ENCODE measurements at regions not wholly inside any gene's neighbourhood (a gene's known extent, or its start where the extent isn't known, plus 50 kb on each side); places are given as distances from the start of the nearest gene placed in this dataset.

DNA sequence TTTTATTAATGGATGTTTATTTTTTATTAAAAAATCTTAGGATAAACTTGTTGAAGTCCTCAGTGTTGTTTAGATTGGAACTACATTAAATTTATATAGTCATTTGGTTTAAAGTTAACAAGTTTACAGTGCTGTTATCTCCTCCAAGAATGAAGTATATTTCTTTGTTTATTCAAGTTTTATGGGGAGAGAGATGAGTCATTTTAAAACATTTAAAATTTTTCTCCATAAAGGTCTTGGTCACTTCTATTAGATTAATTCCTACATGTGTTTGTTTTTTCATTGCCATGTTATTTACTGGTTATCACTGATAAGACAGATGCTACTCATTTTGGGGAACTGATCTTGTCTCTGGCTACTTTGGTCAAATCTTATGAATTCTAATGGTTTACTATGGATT, 429.6 kb downstream of the METTL15 start:
- ChIA-PET POLR2A (no interaction called here), CTCF (no interaction called here)
- no peak for DNase-seq (ENCODE audit: extremely low spot score)
- TF ChIP-seq FOXA1 (IDR thresholded peaks at IDR 0.05) (no peak), NFRKB (IDR thresholded peaks at IDR 0.05) (no peak), LEF1 (IDR thresholded peaks at IDR 0.05; ENCODE audit: borderline replicate concordance) (no peak), PKNOX1 (IDR thresholded peaks at IDR 0.05) (no peak), ELF4 (IDR thresholded peaks at IDR 0.05) (no peak), ARNT (IDR thresholded peaks at IDR 0.05) (no peak), TARDBP (IDR thresholded peaks at IDR 0.05) (no peak), CTBP1 (IDR thresholded peaks at IDR 0.05; ENCODE audit: borderline replicate concordance) (no peak), SUZ12 (IDR thresholded peaks at IDR 0.05) (no peak), FOXK2 (IDR thresholded peaks at IDR 0.05) (no peak), SP1 (IDR thresholded peaks at IDR 0.05) (no peak), FOXM1 (IDR thresholded peaks at IDR 0.05; ENCODE audit: borderline replicate concordance) (no peak), ZNF384 (IDR thresholded peaks at IDR 0.05) (no peak), BHLHE40 (IDR thresholded peaks at IDR 0.05; ENCODE audit: borderline replicate concordance) (no peak)

- CTCF ChIA-PET: no interaction called here
- no peak for DNase-seq (ENCODE audit: extremely low spot score)
- POLR2A ChIA-PET: no interaction called here
- TF ChIP-seq HDGF (IDR thresholded peaks at IDR 0.05; ENCODE audit: borderline replicate concordance): no peak
- no peak for TF ChIP-seq NFRKB (IDR thresholded peaks at IDR 0.05)
- TF ChIP-seq LEF1 (IDR thresholded peaks at IDR 0.05; ENCODE audit: borderline replicate concordance): no peak
- no peak for TF ChIP-seq FOXA1 (IDR thresholded peaks at IDR 0.05)
- no peak for TF ChIP-seq L3MBTL2 (conservative IDR thresholded peaks at IDR 0.05)
- TF ChIP-seq PKNOX1 (IDR thresholded peaks at IDR 0.05): no peak
- no peak for TF ChIP-seq TARDBP (IDR thresholded peaks at IDR 0.05)
- no peak for TF ChIP-seq ELF4 (IDR thresholded peaks at IDR 0.05)
- TF ChIP-seq CTBP1 (IDR thresholded peaks at IDR 0.05; ENCODE audit: borderline replicate concordance): no peak
- TF ChIP-seq FOXK2 (IDR thresholded peaks at IDR 0.05): no peak
- no peak for TF ChIP-seq FOXM1 (IDR thresholded peaks at IDR 0.05; ENCODE audit: borderline replicate concordance)
- no peak for TF ChIP-seq SP1 (IDR thresholded peaks at IDR 0.05)
- TF ChIP-seq BHLHE40 (IDR thresholded peaks at IDR 0.05; ENCODE audit: borderline replicate concordance): no peak
- no peak for TF ChIP-seq ZNF384 (IDR thresholded peaks at IDR 0.05)
Observed at GRCh38 chr11:28536504-28537267, 428.5 kb downstream of the METTL15 start.

GRCh38 chr11:28535677-28536076, 427.5 kb downstream of the METTL15 start:
- ChIA-PET CTCF (no interaction called here), POLR2A (no interaction called here)
- no peak for DNase-seq (ENCODE audit: extremely low spot score)
- TF ChIP-seq TARDBP (IDR thresholded peaks at IDR 0.05) (no peak), ELF4 (IDR thresholded peaks at IDR 0.05) (no peak), ZNF384 (IDR thresholded peaks at IDR 0.05) (no peak), ARNT (IDR thresholded peaks at IDR 0.05) (no peak)

DNA sequence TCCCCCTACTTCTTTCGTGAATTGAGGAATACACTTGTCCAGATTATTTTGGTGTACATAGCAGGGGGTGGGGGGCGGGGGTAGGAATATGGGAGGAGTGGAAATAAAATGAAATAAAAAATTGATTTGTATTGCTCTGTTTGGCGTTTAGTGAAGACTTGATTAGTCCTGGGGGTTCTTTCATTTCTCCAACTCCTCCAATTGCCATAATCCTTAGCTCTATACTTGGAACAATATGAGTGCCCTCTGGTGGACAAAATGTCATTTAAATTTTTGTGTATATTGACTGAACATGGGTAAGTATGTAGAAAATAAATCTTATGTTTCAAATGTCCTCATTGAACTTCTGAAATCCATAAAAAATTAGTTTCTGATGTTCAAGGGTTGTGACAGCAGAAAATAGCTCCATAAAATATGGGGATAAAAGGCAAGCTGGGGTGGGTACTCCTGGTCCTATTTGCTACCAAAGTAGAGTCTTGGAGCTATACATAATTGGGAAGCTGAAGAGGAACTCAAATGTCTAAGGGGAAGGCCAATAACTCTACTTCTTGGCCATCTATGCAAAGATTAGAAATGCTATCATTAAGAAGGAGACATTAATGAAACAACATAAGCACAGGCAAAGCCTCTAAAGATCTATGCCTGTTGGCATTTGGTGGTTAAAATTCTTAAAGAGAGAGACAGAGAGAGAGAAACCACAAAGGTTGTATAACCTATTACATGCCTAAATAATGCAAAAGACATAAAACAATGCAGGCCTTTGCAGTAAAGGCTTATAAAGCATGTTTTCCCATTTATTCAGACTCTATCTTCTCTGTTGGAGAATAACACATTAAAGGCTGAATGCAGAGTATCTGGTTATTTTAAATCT, 421.6 kb downstream of the METTL15 start:
- ChIA-PET POLR2A (interaction anchor here (1.4 kb wide), 1 partner anchor 831 kb away, joined by 4 read pairs; no protein-coding TSS in a partner anchor), CTCF (interaction anchor here (0.6 to 2.7 kb wide), 4 partner anchors 13 to 834 kb away, joined by 3 to 16 read pairs (median 4); no protein-coding TSS in a partner anchor)
- peak; percentile 12 for DNase-seq (ENCODE audit: extremely low spot score)
- TF ChIP-seq FOXA1 (IDR thresholded peaks at IDR 0.05) (no peak), ZNF384 (IDR thresholded peaks at IDR 0.05) (no peak), L3MBTL2 (conservative IDR thresholded peaks at IDR 0.05) (no peak), CTBP1 (IDR thresholded peaks at IDR 0.05; ENCODE audit: borderline replicate concordance) (no peak), SP1 (IDR thresholded peaks at IDR 0.05) (no peak), TARDBP (IDR thresholded peaks at IDR 0.05) (no peak), SUZ12 (IDR thresholded peaks at IDR 0.05) (no peak), PKNOX1 (IDR thresholded peaks at IDR 0.05) (no peak), NFRKB (IDR thresholded peaks at IDR 0.05) (no peak), LEF1 (IDR thresholded peaks at IDR 0.05; ENCODE audit: borderline replicate concordance) (no peak), ARNT (IDR thresholded peaks at IDR 0.05) (no peak), BHLHE40 (IDR thresholded peaks at IDR 0.05; ENCODE audit: borderline replicate concordance) (no peak), FOXK2 (IDR thresholded peaks at IDR 0.05) (no peak), ELF4 (IDR thresholded peaks at IDR 0.05) (no peak), HDGF (IDR thresholded peaks at IDR 0.05; ENCODE audit: borderline replicate concordance) (no peak), FOXM1 (IDR thresholded peaks at IDR 0.05; ENCODE audit: borderline replicate concordance) (no peak)

DNA sequence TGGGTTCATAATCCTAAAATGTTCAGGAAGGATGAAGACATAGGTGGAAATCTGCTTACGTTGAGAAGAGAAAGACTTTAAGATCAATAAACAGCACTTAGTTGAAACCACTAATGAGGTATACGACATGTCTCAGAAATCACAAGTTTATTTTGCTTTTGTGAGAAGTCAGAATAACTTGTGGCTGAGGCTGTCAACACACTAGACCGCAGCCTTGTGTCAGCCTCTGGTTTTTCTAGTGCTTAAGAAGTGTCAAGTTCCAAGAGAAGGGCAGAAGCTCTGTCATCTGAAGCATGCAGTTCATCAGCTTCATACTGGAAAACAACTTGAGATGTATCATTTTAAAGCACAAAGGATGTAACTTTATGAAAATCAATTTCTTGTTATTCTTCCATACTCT, 420.9 kb downstream of the METTL15 start:
- ChIA-PET CTCF (interaction anchor here (1.2 to 2.7 kb wide), 3 partner anchors 12 to 834 kb away, joined by 3 to 16 read pairs (median 5); no protein-coding TSS in a partner anchor), POLR2A (interaction anchor here (1.4 kb wide), 1 partner anchor 830 kb away, joined by 4 read pairs; no protein-coding TSS in a partner anchor)
- TF ChIP-seq BHLHE40 (IDR thresholded peaks at IDR 0.05; ENCODE audit: borderline replicate concordance) (no peak), TARDBP (IDR thresholded peaks at IDR 0.05) (no peak), ELF4 (IDR thresholded peaks at IDR 0.05) (no peak), NFRKB (IDR thresholded peaks at IDR 0.05) (no peak), L3MBTL2 (conservative IDR thresholded peaks at IDR 0.05) (no peak), FOXK2 (IDR thresholded peaks at IDR 0.05) (no peak), PKNOX1 (IDR thresholded peaks at IDR 0.05) (no peak), SUZ12 (IDR thresholded peaks at IDR 0.05) (no peak), ARNT (IDR thresholded peaks at IDR 0.05) (no peak), FOXA1 (IDR thresholded peaks at IDR 0.05) (no peak), FOXM1 (IDR thresholded peaks at IDR 0.05; ENCODE audit: borderline replicate concordance) (no peak), HDGF (IDR thresholded peaks at IDR 0.05; ENCODE audit: borderline replicate concordance) (no peak), CTBP1 (IDR thresholded peaks at IDR 0.05; ENCODE audit: borderline replicate concordance) (no peak), LEF1 (IDR thresholded peaks at IDR 0.05; ENCODE audit: borderline replicate concordance) (no peak), SP1 (IDR thresholded peaks at IDR 0.05) (no peak), ZNF384 (IDR thresholded peaks at IDR 0.05) (no peak)
- DNase-seq (ENCODE audit: extremely low spot score): no peak
